Activated T-helper 1 cell treated with anti-CD3 and anti-CD28 coated beads, Interleukin-2, amount 50 U/mL, for 16 hours (primary cell): ENCODE measurements at regions not wholly inside any gene's neighbourhood (a gene's known extent, or its start where the extent isn't known, plus 50 kb on each side); places are given as distances from the start of the nearest gene placed in this dataset.

Experiments used
- DNase-seq, 2 donors: peaks; one replicate each; pipeline ENCODE4 v3.0.0-alpha.2; 2020; ENCODE audit warnings: low read depth in 1 of 2, low spot score in 1 of 2

GRCh38 chr9:1658661-1659362 lies 356.3 kb upstream of the SMARCA2 start:
- no peak for DNase-seq

GRCh38 chr9:1659363-1659690 lies 355.8 kb upstream of the SMARCA2 start:
- DNase-seq, result no peak

GRCh38 chr9:1668441-1668840 lies 346.7 kb upstream of the SMARCA2 start:
- DNase-seq, result no peak

GRCh38 chr9:1673300-1673699 lies 341.8 kb upstream of the SMARCA2 start:
- DNase-seq, result no peak

GRCh38 chr9:1676771-1677170 lies 338.4 kb upstream of the SMARCA2 start:
- no peak for DNase-seq

- no peak for DNase-seq
Observed at GRCh38 chr9:1683951-1684350, 331.2 kb upstream of the SMARCA2 start.

GRCh38 chr9:1698991-1699390 lies 316.2 kb upstream of the SMARCA2 start:
- no peak for DNase-seq

- no peak for DNase-seq
Observed at GRCh38 chr9:1701113-1701512, 314.0 kb upstream of the SMARCA2 start.

- DNase-seq, result no peak
Observed at GRCh38 chr9:1702701-1703100, 312.4 kb upstream of the SMARCA2 start.

- no peak for DNase-seq
Observed at GRCh38 chr9:1707291-1707690, 307.9 kb upstream of the SMARCA2 start.

- DNase-seq, result no peak
Observed at GRCh38 chr9:1708219-1708618, 306.9 kb upstream of the SMARCA2 start.

GRCh38 chr9:1709347-1709746 lies 305.8 kb upstream of the SMARCA2 start:
- DNase-seq, result no peak

GRCh38 chr9:1712861-1713450 lies 302.2 kb upstream of the SMARCA2 start:
- DNase-seq, result no peak

GRCh38 chr9:1713841-1714240 lies 301.3 kb upstream of the SMARCA2 start:
- no peak for DNase-seq

GRCh38 chr9:1717882-1718281 lies 297.3 kb upstream of the SMARCA2 start:
- no peak for DNase-seq

- no peak for DNase-seq
Observed at GRCh38 chr9:1718836-1719235, 296.3 kb upstream of the SMARCA2 start.

GRCh38 chr9:1721196-1721595 lies 294.0 kb upstream of the SMARCA2 start:
- DNase-seq, result no peak

GRCh38 chr9:1722404-1722803 lies 292.7 kb upstream of the SMARCA2 start:
- no peak for DNase-seq

GRCh38 chr9:1723522-1724015 lies 291.6 kb upstream of the SMARCA2 start:
- DNase-seq, result no peak

- no peak for DNase-seq
Observed at GRCh38 chr9:1726993-1727759, 288.0 kb upstream of the SMARCA2 start.

GRCh38 chr9:1729631-1730030 lies 285.5 kb upstream of the SMARCA2 start:
- no peak for DNase-seq

GRCh38 chr9:1732670-1733069 lies 282.5 kb upstream of the SMARCA2 start:
- no peak for DNase-seq
